GM12878 (cell line): ENCODE measurements at regions not wholly inside any gene's neighbourhood (a gene's known extent, or its start where the extent isn't known, plus 50 kb on each side); places are given as distances from the start of the nearest gene placed in this dataset.

Experiments used
- ATAC-seq: fragments of 200-7000 bp; cut with Tn5 transposase; 3 replicates; pipeline ENCODE4 v1.9.1; 2020; ENCODE audit warnings: mild to moderate bottlenecking, moderate library complexity
- BruUV-seq: library from RNA; stranded (reverse); fragments of 400-500 nt; replicated peaks from 2 replicates; lab custom pipeline; 2021; lab: Mats Ljungman, UMichigan
- CTCF ChIA-PET: fragments of 300-600 bp; sonication (Branson Sonifier 250); formaldehyde crosslinking; extraction: SDS; loops from one replicate; lab custom pipeline; 2021; ENCODE audit warnings: inconsistent platforms; lab: Yijun Ruan, JAX
- POLR2A ChIA-PET: fragments of 350-600 bp; formaldehyde crosslinking; extraction: SDS; loops from one replicate; lab custom pipeline; 2021; ENCODE audit warnings: inconsistent platforms; lab: Charles Lee
- RAD21 ChIA-PET: fragments of 300-600 bp; sonication (Branson Sonifier 250); formaldehyde crosslinking; loops from one replicate; lab custom pipeline; 2023; ENCODE audit warnings: antibody characterized with exemption; ENCODE audit not compliant: unreplicated experiment; lab: Charles Lee
- SMC1A ChIA-PET: fragments of 300-600 bp; sonication (Branson Sonifier 250); formaldehyde crosslinking; loops from one replicate; lab custom pipeline; 2023; ENCODE audit not compliant: unreplicated experiment, uncharacterized antibody; lab: Charles Lee
- DNase-seq: peaks from one replicate; pipeline ENCODE4 v3.0.0-alpha.2; 2011; ENCODE audit warnings: low read depth, low spot score
- FAIRE-seq: peaks from 3 replicates; lab custom pipeline; 2011; peaks lifted over from hg19 to GRCh38; lab: Jason Lieb, UNC
- H2AFZ ChIP-seq: 2 replicates; pipeline ENCODE4 v1.6.0; 2011; ENCODE audit warnings: low read depth, low read length, control low read depth; ENCODE audit not compliant: control insufficient read depth
- H3K27ac ChIP-seq: 2 replicates; pipeline ENCODE4 v1.5.1; 2011; ENCODE audit warnings: control low read depth; ENCODE audit not compliant: control insufficient read depth, insufficient read depth
- H3K27me3 ChIP-seq, 2 experiments: replicated peaks in 1 of 2; 2 replicates each; pipeline versions ENCODE4 v1.6.0 to v1.6.1; 2011; ENCODE audit warnings: low read length in 1 of 2; ENCODE audit not compliant: control insufficient read depth in 2 of 2, insufficient read depth in 2 of 2
- H3K36me3 ChIP-seq, 2 experiments: 2 replicates each; pipeline ENCODE4 v1.5.1; 2011; ENCODE audit warnings: low read length in 1 of 2; ENCODE audit not compliant: control insufficient read depth in 2 of 2, insufficient read depth in 2 of 2
- H3K4me1 ChIP-seq: 2 replicates; pipeline ENCODE4 v1.6.1; 2011; ENCODE audit warnings: mild to moderate bottlenecking, low read length, moderate library complexity, mixed read lengths; ENCODE audit not compliant: control insufficient read depth, insufficient read depth
- H3K4me2 ChIP-seq: 2 replicates; pipeline ENCODE4 v1.6.0; 2011; ENCODE audit warnings: control low read depth; ENCODE audit not compliant: control insufficient read depth, insufficient read depth
- H3K4me3 ChIP-seq: fragments of 200-600 bp; sonication (generic); 2 replicates; pipeline ENCODE4 v1.5.1; 2016
- H3K79me2 ChIP-seq: 2 replicates; pipeline ENCODE4 v1.6.0; 2011; ENCODE audit warnings: low read length; ENCODE audit not compliant: control insufficient read depth, insufficient read depth
- H3K9ac ChIP-seq: 2 replicates; pipeline ENCODE4 v1.8.0; 2011; ENCODE audit warnings: low read length, control low read depth, mixed read lengths; ENCODE audit not compliant: control insufficient read depth, insufficient read depth
- H3K9me3 ChIP-seq: replicated peaks from 3 replicates; pipeline ENCODE4 v1.5.1; 2011; ENCODE audit warnings: mild to moderate bottlenecking, low read length; ENCODE audit not compliant: control insufficient read depth, insufficient read depth
- H4K20me1 ChIP-seq: 2 replicates; pipeline ENCODE4 v1.6.0; 2011; ENCODE audit not compliant: control insufficient read depth, insufficient read depth
- CBX5 ChIP-seq: sonication (generic); IDR thresholded peaks from 2 replicates; pipeline ENCODE4 v1.6.1; 2016; ENCODE audit warnings: low read depth, moderate library complexity, mild to moderate bottlenecking, inconsistent platforms
- EP300 ChIP-seq, 2 experiments: fragments of 150-350 bp in 1 of 2; IDR thresholded peaks; 2 replicates each; pipeline ENCODE4 v1.6.1; 2011 to 2012; ENCODE audit warnings: low read depth in 2 of 2, low read length in 2 of 2, borderline replicate concordance in 1 of 2, improper control_type of control experiment in 1 of 2, inconsistent platforms in 1 of 2; ENCODE audit not compliant: control insufficient read depth in 1 of 2
- GABPA ChIP-seq: IDR thresholded peaks from 2 replicates; pipeline ENCODE4 v1.6.1; 2014; ENCODE audit warnings: antibody characterized with exemption, low read depth, mild to moderate bottlenecking, inconsistent platforms
- HDAC6 ChIP-seq: fragments of 200-600 bp; sonication (generic); IDR thresholded peaks from one replicate; pipeline ENCODE4 v1.8.0; 2017; ENCODE audit warnings: antibody characterized with exemption; ENCODE audit not compliant: unreplicated experiment
- KLF5 ChIP-seq: fragments of 450-650 bp; IDR thresholded peaks from 2 replicates; pipeline ENCODE4 v1.6.1; 2014; ENCODE audit warnings: mild to moderate bottlenecking; ENCODE audit not compliant: partially characterized antibody
- NFYB ChIP-seq: IDR thresholded peaks from 2 replicates; pipeline ENCODE4 v1.6.1; 2011; ENCODE audit warnings: low read depth, mild to moderate bottlenecking, low read length, improper control_type of control experiment, moderate library complexity; ENCODE audit not compliant: insufficient read depth
- NR2F1 ChIP-seq: fragments of 450-650 bp; conservative IDR thresholded peaks from 2 replicates; pipeline ENCODE4 v1.6.1; 2017; ENCODE audit warnings: mild to moderate bottlenecking
- SRF ChIP-seq, 2 experiments: IDR thresholded peaks; 2 replicates each; pipeline ENCODE4 v1.6.1; 2011; ENCODE audit warnings: low read depth in 2 of 2, low read length in 2 of 2, mild to moderate bottlenecking in 1 of 2, moderate library complexity in 1 of 2
- YY1 ChIP-seq: IDR thresholded peaks from 2 replicates; pipeline ENCODE4 v1.6.1; 2011; ENCODE audit warnings: low read depth, mild to moderate bottlenecking, low read length
- ZNF384 ChIP-seq: IDR thresholded peaks from 2 replicates; pipeline ENCODE4 v1.6.1; 2012; ENCODE audit warnings: low read depth, mild to moderate bottlenecking, low read length, improper control_type of control experiment, borderline replicate concordance
- ZNF622 ChIP-seq: fragments of 450-650 bp; IDR thresholded peaks from 2 replicates; pipeline ENCODE4 v1.6.1; 2017; ENCODE audit warnings: mild to moderate bottlenecking, inconsistent platforms
- ZSCAN29 ChIP-seq: fragments of 450-650 bp; IDR thresholded peaks from 2 replicates; pipeline ENCODE4 v1.6.1; 2017; ENCODE audit warnings: mild to moderate bottlenecking, moderate library complexity
- WGBS: methylation state at CpG from one replicate; pipeline ENCODE4 v1.1.6; 2016; ENCODE audit warnings: low lambda C conversion rate; ENCODE audit not compliant: insufficient replicate concordance, insufficient coverage; ENCODE audit errors: missing lambda C conversion rate; 5-methylcytosine and 5-hydroxymethylcytosine counted together
- in situ Hi-C: fragments of 300-500 bp; cut with MboI; formaldehyde crosslinking; loops from 9 replicates; pipeline ENCODE4 v1.14.3; 2018; ENCODE audit warnings: mixed read lengths
- intact Hi-C: fragments of 100-400 bp; cut with micrococcal nuclease; formaldehyde crosslinking; loops from one replicate; pipeline ENCODE4 v1.14.2; 2022; ENCODE audit not compliant: unreplicated experiment
- TF ChIP-seq, protein P1 (sequence below): fragments of 450-650 bp; IDR thresholded peaks from 2 replicates; pipeline ENCODE4 v1.6.1; 2017; ENCODE audit warnings: borderline replicate concordance
- TF ChIP-seq, protein P2 (sequence below): fragments of 450-650 bp; IDR thresholded peaks from 2 replicates; pipeline ENCODE4 v1.6.1; 2016; ENCODE audit warnings: mild to moderate bottlenecking

DNA sequence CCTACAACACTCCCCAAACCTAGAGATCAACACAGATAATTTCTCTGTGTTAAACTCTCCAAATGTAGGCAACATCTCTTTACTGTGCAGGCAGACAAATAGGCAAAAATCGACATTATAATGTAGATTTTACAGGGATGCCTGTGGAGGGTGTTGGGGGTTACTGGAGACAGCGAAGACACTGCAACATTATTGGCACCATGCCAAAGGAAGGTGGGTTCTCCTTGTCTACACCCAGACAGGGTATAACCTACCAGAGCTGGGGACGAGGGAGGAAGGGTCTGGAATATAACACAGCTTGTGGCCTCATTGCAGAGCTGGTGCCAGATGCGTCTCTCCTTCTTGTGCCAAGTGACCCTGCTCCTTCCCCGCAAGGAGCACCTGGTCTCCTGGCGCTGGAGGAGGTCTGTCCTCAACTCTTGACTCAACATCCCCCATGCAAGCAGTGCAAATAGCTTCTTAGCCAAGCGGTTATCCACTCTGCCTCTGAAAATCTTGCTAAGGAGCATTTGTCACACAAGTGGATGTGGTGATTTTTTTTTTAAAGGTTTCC, 404.0 kb downstream of the PRDM2 start:
- DNase-seq (no peak), ATAC-seq (no peak), FAIRE-seq (no peak)
- POLR2A ChIA-PET, result no interaction called here
- Histone ChIP-seq H3K36me3 (no peaks in the 10 kb centered on the region), H4K20me1 (no peaks in the 10 kb centered on the region), H3K27ac (no peak overlapping the region), H3K9me3 (no peaks in the 10 kb centered on the region), H3K79me2 (no peaks in the 10 kb centered on the region), H2AFZ (no peak overlapping the region), H3K4me2 (no peak overlapping the region), H3K9ac (no peak overlapping the region), H3K4me1 (no peaks in the 10 kb centered on the region), H3K4me3 (no peak overlapping the region), H3K27me3 (peaks cover 0 to 2% of the 10 kb centered on the region in 2 experiments; a peak in 1 of 4 replicates)
- in situ Hi-C loops (loop anchor here (10.0 kb wide), 1 partner anchor 471 kb away; no protein-coding TSS in a partner anchor), intact Hi-C loops (no loop called here)
- BruUV-seq, result no TSS peak
- CTCF ChIA-PET, result interaction anchor here (0.6 kb wide), 1 partner anchor 10 kb away, joined by 3 read pairs; no protein-coding TSS in a partner anchor
- TF ChIP-seq, protein P1, sequence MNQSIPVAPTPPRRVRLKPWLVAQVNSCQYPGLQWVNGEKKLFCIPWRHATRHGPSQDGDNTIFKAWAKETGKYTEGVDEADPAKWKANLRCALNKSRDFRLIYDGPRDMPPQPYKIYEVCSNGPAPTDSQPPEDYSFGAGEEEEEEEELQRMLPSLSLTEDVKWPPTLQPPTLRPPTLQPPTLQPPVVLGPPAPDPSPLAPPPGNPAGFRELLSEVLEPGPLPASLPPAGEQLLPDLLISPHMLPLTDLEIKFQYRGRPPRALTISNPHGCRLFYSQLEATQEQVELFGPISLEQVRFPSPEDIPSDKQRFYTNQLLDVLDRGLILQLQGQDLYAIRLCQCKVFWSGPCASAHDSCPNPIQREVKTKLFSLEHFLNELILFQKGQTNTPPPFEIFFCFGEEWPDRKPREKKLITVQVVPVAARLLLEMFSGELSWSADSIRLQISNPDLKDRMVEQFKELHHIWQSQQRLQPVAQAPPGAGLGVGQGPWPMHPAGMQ, result no peak
- TF ChIP-seq GABPA (no peak), EP300 (IDR thresholded peaks at IDR 0.05; ENCODE audit: borderline replicate concordance in 1 of 2, control insufficient read depth in 1 of 2, low read depth in 2 of 2, low read length in 2 of 2) (no peak), ZSCAN29 (no peak), NFYB (no peak), ZNF384 (no peak), CBX5 (no peak), YY1 (no peak), NR2F1 (no peak), KLF5 (no peak), HDAC6 (no peak), ZNF622 (no peak), SRF (IDR thresholded peaks at IDR 0.05; ENCODE audit: low read depth in 2 of 2, low read length in 2 of 2) (no peak)
- TF ChIP-seq, protein P2, sequence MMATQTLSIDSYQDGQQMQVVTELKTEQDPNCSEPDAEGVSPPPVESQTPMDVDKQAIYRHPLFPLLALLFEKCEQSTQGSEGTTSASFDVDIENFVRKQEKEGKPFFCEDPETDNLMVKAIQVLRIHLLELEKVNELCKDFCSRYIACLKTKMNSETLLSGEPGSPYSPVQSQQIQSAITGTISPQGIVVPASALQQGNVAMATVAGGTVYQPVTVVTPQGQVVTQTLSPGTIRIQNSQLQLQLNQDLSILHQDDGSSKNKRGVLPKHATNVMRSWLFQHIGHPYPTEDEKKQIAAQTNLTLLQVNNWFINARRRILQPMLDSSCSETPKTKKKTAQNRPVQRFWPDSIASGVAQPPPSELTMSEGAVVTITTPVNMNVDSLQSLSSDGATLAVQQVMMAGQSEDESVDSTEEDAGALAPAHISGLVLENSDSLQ, result no peak
- SMC1A ChIA-PET, result no interaction called here
- 29% methylated on average over 7 of the region's 7 CpGs for WGBS
- RAD21 ChIA-PET, result no interaction called here
